Femur (tissue), 1 donor: ENCODE measurements at regions not wholly inside any gene's neighbourhood (a gene's known extent, or its start where the extent isn't known, plus 50 kb on each side); places are given as distances from the start of the nearest gene placed in this dataset.
"Not testable (repeated sequence)": the region's sequence is repeated elsewhere in the genome, so short reads cannot be mapped to it uniquely, and the experiment has no call there.

Experiments
- DNase-seq: peaks from one replicate; pipeline ENCODE4 v3.0.0-alpha.2; 2017

GRCh38 chr7:85392789-85393188, 205.9 kb upstream of the SEMA3D start:
- DNase-seq, result no peak

GRCh38 chr7:85392326-85392725, 205.5 kb upstream of the SEMA3D start:
- DNase-seq, result no peak

GRCh38 chr7:85386460-85386859, 199.6 kb upstream of the SEMA3D start:
- no peak for DNase-seq

- no peak for DNase-seq
These were observed 197.5 kb upstream of the SEMA3D start for GRCh38 chr7:85384392-85384791.

GRCh38 chr7:85381212-85381611, 194.4 kb upstream of the SEMA3D start:
- DNase-seq, result no peak

- DNase-seq, result no peak
These were observed 189.7 kb upstream of the SEMA3D start for GRCh38 chr7:85376589-85376988.

GRCh38 chr7:85356916-85357315, 170.1 kb upstream of the SEMA3D start:
- DNase-seq, result no peak

GRCh38 chr7:85343484-85343883, 156.6 kb upstream of the SEMA3D start:
- DNase-seq, result no peak

- no peak for DNase-seq
These were observed 155.9 kb upstream of the SEMA3D start for GRCh38 chr7:85342781-85343180.

- DNase-seq, result no peak
These were observed 155.1 kb upstream of the SEMA3D start for GRCh38 chr7:85341973-85342372.

- DNase-seq, result no peak
These were observed 154.3 kb upstream of the SEMA3D start for GRCh38 chr7:85341121-85341520.

- DNase-seq, result no peak
These were observed 149.2 kb upstream of the SEMA3D start for GRCh38 chr7:85336086-85336485.

- not testable (repeated sequence) for DNase-seq
These were observed 148.3 kb upstream of the SEMA3D start for GRCh38 chr7:85335113-85335512.

GRCh38 chr7:85328456-85328998, 141.7 kb upstream of the SEMA3D start:
- no peak for DNase-seq

GRCh38 chr7:85324145-85324799, 137.4 kb upstream of the SEMA3D start:
- DNase-seq, result no peak

GRCh38 chr7:85322252-85322651, 135.4 kb upstream of the SEMA3D start:
- DNase-seq, result no peak

GRCh38 chr7:85320699-85321476, 134.0 kb upstream of the SEMA3D start:
- no peak for DNase-seq

- DNase-seq, result no peak
These were observed 129.6 kb upstream of the SEMA3D start for GRCh38 chr7:85316489-85316888.

GRCh38 chr7:85310301-85310700, 123.4 kb upstream of the SEMA3D start:
- no peak for DNase-seq

GRCh38 chr7:85306115-85306514, 119.3 kb upstream of the SEMA3D start:
- DNase-seq, result no peak

- no peak for DNase-seq
These were observed 107.3 kb upstream of the SEMA3D start for GRCh38 chr7:85294176-85294575.

- DNase-seq, result no peak
These were observed 106.2 kb upstream of the SEMA3D start for GRCh38 chr7:85292908-85293576.

GRCh38 chr7:85290269-85290668, 103.4 kb upstream of the SEMA3D start:
- no peak for DNase-seq

GRCh38 chr7:85289279-85289678, 102.4 kb upstream of the SEMA3D start:
- DNase-seq, result no peak
